ACC112 (cell line): ENCODE measurements at regions not wholly inside any gene's neighbourhood (a gene's known extent, or its start where the extent isn't known, plus 50 kb on each side); places are given as distances from the start of the nearest gene placed in this dataset.

Source experiments
- H2AFZ ChIP-seq: fragments of 200-600 bp; sonication (generic); one replicate; pipeline ENCODE4 v1.6.0; 2017; ENCODE audit warnings: antibody characterized with exemption, low read length; ENCODE audit not compliant: unreplicated experiment
- H3K27ac ChIP-seq: fragments of 200-600 bp; sonication (generic); 2 replicates; pipeline ENCODE4 v1.5.1; 2014; ENCODE audit warnings: low read depth, mild to moderate bottlenecking, antibody characterized with exemption, low read length, moderate library complexity
- H3K27me3 ChIP-seq: fragments of 200-600 bp; sonication (generic); 2 replicates; pipeline ENCODE4 v1.6.1; 2014; ENCODE audit warnings: mild to moderate bottlenecking, antibody characterized with exemption, low read length, moderate library complexity, mixed read lengths; ENCODE audit not compliant: insufficient read depth
- H3K36me3 ChIP-seq: fragments of 200-600 bp; sonication (generic); 2 replicates; pipeline ENCODE4 v1.6.1; 2016; ENCODE audit warnings: mild to moderate bottlenecking, antibody characterized with exemption, low read length, moderate library complexity, mixed read lengths; ENCODE audit not compliant: insufficient read depth
- H3K4me1 ChIP-seq: fragments of 200-600 bp; sonication (generic); one replicate; pipeline ENCODE4 v1.6.1; 2016; ENCODE audit warnings: low read length, mixed read lengths; ENCODE audit not compliant: insufficient read depth, unreplicated experiment, control insufficient read depth
- H3K4me3 ChIP-seq: fragments of 200-600 bp; sonication (generic); 2 replicates; pipeline ENCODE4 v1.5.1; 2014; ENCODE audit warnings: mild to moderate bottlenecking, low read depth, low read length
- H3K79me2 ChIP-seq: fragments of 200-600 bp; sonication (generic); one replicate; pipeline ENCODE4 v1.6.0; 2016; ENCODE audit warnings: low read length; ENCODE audit not compliant: control insufficient read depth, unreplicated experiment, insufficient read depth

DNA sequence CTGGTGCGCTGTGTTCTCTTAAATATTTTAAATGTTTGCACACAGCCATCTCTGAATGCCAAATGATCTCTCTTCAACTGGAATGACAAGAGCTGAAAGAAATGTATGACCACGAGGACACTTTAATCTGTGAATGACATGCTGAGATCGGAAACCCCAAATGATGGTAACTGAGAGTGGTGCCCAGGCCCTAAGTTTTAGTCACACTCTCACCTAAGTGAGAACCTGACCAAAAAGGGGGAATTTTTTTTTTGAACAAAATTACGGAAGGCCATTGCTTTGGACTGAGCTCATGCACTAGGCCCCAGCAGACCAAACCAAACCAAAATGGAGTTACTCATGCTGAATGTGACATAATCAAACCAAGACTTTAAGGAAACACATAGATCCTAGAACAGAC lies 167.1 kb upstream of the TUT7 start:
- Histone ChIP-seq H3K79me2 (no peaks in the 10 kb centered on the region), H2AFZ (no peak overlapping the region), H3K27me3 (peaks cover 12% of the 10 kb centered on the region), H3K27ac (no peak overlapping the region), H3K4me3 (no peak overlapping the region), H3K4me1 (no peaks in the 10 kb centered on the region), H3K36me3 (no peaks in the 10 kb centered on the region)

DNA sequence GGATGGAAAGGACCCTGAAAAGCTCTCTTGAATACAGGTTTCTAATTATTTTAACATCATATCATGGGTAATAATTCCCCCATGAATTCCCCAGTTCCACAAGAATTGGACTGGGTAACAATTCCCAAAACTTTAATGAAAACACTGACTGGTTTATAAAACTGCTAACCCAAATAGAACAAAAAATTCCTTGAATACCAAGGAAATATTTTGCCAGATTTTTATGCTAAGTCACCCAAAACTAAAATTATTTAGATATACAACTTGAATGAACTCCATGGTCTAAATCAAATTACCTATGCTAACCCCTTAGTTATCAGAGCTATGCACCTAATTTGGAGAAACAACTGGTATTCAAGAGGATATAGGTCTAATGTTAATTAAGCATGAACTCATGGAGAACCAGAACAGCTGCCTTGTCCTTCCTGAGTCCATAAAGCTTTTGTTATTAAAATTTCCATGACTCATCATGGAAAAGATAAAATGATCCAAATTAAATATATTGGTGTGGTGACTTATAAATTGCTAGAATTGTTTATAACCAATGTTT lies 164.9 kb upstream of the TUT7 start:
- Histone ChIP-seq H3K79me2 (no peaks in the 10 kb centered on the region), H3K4me1 (no peaks in the 10 kb centered on the region), H3K27ac (no peak overlapping the region), H2AFZ (no peak overlapping the region), H3K36me3 (no peaks in the 10 kb centered on the region), H3K27me3 (no peaks in the 10 kb centered on the region), H3K4me3 (no peak overlapping the region)

DNA sequence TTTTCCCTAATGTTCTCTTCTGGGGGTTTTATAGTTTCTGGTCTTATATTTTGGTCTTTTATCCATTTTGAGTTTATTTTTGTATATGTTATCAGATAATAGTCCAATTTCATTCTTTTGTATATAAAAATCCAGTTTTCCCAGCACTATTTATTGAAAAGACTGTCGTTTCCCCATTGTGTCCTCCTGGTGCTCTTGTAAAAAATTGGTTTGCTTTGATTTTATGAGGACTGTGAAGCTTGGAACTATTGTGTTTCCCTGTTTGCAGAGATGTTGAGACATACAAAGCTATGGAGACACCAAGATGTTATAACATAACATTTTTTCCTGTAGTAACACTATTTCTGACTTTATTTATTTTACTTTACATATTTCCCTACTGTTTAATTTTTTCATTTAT lies 163.3 kb upstream of the TUT7 start:
- no peak overlapping the region for H2AFZ ChIP-seq
- no peak overlapping the region for H3K4me3 ChIP-seq
- no peak overlapping the region for H3K27ac ChIP-seq
- no peaks in the 10 kb centered on the region for H3K27me3 ChIP-seq
- H3K36me3 ChIP-seq: no peaks in the 10 kb centered on the region
- H3K79me2 ChIP-seq: no peaks in the 10 kb centered on the region
- no peaks in the 10 kb centered on the region for H3K4me1 ChIP-seq

DNA sequence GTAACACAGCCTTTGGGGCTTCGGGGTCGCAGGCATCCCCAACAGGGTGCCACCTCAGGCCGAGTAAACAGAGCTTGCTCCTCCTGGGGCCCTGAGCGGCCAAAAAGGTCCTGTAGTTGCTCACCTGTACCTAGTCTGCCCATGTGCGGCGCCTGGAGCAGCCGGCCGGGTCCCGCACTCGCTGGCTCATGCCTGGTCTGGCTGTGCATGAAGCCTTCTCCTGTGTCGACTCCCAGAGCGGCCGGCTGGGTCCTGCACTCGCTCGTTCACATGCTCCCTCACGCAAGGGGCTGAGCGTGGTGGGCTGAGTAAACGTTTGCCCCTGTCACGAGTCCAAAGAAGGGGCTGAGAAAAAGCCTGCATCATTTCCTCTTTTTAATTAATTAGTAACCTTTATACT lies 162.4 kb upstream of the TUT7 start:
- Histone ChIP-seq H3K27ac (no peak overlapping the region), H3K4me3 (no peak overlapping the region), H3K79me2 (no peaks in the 10 kb centered on the region), H3K4me1 (no peaks in the 10 kb centered on the region), H2AFZ (no peak overlapping the region), H3K36me3 (no peaks in the 10 kb centered on the region), H3K27me3 (no peaks in the 10 kb centered on the region)

DNA sequence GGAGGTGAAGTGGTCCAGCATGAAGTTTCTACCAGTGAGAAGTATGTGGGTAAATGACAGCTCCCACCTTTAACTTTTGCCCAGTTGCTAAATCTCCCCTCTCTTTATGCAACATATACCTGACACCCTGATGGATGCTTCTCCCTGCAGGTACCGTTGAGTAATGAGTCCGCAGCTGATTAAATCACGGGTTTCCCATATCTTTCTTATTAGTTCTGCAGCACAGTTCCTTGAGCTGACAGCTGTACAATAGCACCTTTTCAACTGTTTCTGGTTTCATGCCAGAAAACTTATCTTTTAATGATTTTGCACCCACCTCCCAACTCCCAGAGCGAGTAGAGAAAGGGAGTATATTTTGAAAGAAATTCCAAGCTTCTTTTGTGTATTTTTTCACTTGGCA lies 161.0 kb upstream of the TUT7 start:
- no peak overlapping the region for H3K4me3 ChIP-seq
- no peaks in the 10 kb centered on the region for H3K4me1 ChIP-seq
- H3K27ac ChIP-seq: no peak overlapping the region
- H3K36me3 ChIP-seq: no peaks in the 10 kb centered on the region
- no peaks in the 10 kb centered on the region for H3K79me2 ChIP-seq
- no peaks in the 10 kb centered on the region for H3K27me3 ChIP-seq
- no peak overlapping the region for H2AFZ ChIP-seq

DNA sequence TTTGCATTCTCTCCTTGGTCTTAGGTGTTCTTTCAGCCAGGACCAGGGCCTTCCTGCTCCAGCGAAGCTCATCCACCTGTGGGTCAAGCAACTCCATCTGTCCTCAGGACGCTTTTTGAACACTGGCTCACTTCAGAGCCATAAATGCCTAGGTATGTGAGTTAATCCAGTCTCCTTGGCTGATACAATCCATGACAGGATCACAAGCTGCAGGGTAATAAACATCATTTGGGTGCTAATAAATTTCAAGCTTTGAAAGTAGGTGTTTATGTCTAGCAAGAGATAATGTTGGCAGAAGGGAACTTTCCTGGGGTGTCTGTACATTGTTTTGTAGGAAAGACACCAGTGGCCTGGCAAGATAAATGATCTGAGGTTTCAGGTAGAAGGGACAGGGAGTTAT lies 159.2 kb upstream of the TUT7 start:
- Histone ChIP-seq H3K79me2 (no peaks in the 10 kb centered on the region), H2AFZ (no peak overlapping the region), H3K27me3 (no peaks in the 10 kb centered on the region), H3K27ac (no peak overlapping the region), H3K4me1 (no peaks in the 10 kb centered on the region), H3K36me3 (no peaks in the 10 kb centered on the region), H3K4me3 (no peak overlapping the region)

DNA sequence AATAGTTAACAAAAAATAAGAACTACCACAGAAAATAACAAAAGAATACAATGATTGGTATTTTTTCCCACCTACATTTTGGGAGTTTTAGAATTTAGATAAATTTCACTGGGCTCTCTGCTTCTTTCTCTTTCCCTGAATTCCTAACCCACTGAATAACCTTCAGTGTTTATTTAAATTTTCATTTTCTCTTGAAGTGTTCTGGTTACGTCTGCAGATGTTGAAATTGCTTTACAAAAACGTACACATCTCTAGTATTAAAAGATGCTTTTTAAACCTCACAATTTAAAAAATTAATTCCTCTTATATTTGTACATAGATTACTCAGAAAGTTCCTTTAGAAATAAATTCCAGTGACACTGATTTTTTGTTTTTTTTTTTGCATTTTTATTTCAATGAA lies 158.7 kb upstream of the TUT7 start:
- Histone ChIP-seq H3K27ac (no peak overlapping the region), H3K4me3 (no peak overlapping the region), H3K27me3 (no peaks in the 10 kb centered on the region), H3K4me1 (no peaks in the 10 kb centered on the region), H2AFZ (no peak overlapping the region), H3K79me2 (no peaks in the 10 kb centered on the region), H3K36me3 (no peaks in the 10 kb centered on the region)

DNA sequence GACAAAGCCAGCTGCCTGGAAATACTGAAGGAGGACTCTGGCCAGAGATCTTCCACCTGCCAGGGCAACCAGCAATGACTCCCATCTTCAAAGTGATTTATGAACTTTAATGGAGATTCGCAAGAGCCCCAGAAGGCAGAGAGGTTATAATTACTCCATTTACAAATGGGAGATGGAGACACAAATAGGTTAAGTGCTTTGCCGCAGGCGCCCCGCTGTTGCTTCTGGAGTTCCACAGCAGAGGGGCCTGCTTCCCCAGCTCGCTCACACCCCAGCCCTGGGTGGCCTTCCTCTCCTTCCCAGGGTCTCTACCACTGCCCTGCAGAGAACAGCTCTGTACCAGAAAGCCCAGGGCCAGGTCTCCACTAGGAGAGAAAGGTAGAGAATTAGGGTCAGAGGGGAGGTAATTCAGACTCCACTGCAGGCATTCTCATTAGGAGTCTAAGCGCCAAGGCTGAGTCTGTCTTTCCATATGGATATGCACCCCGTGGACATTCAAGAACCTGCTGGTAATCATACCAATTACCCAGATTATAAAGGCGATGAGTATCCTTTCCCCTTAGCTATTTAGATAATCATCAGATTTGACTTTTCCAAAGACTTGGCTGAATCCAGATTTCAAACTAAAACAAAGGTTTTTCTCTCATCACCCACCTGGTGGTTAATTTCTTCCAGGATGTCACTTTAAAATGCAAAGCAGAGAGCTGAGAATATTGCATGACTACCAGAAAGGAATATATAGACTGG lies 157.6 kb upstream of the TUT7 start:
- H3K79me2 ChIP-seq: no peaks in the 10 kb centered on the region
- no peaks in the 10 kb centered on the region for H3K4me1 ChIP-seq
- no peak overlapping the region for H3K27ac ChIP-seq
- H3K36me3 ChIP-seq: no peaks in the 10 kb centered on the region
- H3K27me3 ChIP-seq: no peaks in the 10 kb centered on the region
- H2AFZ ChIP-seq: no peak overlapping the region
- H3K4me3 ChIP-seq: no peak overlapping the region

DNA sequence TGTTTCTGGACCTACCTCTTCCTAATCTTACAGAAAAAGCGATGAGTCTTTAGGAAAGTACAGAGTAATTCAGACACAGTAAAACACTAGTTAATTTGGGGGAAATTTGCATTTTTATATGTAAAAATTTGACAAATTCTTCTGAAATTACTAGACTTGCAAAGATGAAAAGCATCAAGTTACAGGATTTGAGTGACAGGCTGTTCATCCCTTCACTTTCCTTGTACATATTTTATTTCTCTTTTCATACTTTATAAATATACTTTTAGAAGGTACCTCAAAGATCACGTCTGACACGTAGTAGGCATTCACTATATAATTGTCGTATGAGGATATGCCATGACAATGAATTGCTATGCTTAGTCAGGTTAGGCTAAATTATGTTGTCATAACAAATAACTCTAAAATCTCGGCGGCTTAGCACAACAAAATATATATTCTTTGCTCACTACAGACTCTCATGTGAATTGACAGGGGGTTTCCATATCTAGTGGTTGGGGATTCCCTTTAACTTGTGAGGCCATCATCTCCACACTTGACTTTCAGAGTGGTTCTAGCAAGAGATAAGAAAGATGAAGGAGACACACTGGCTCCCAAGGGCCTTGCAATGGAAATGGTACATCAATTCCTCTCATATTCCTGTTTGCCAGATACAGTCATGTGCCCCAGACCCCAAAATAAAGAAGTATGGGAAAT lies 154.1 kb upstream of the TUT7 start:
- no peaks in the 10 kb centered on the region for H3K79me2 ChIP-seq
- H3K27me3 ChIP-seq: no peaks in the 10 kb centered on the region
- H3K27ac ChIP-seq: no peak overlapping the region
- no peaks in the 10 kb centered on the region for H3K4me1 ChIP-seq
- no peaks in the 10 kb centered on the region for H3K36me3 ChIP-seq
- H2AFZ ChIP-seq: no peak overlapping the region
- H3K4me3 ChIP-seq: no peak overlapping the region

DNA sequence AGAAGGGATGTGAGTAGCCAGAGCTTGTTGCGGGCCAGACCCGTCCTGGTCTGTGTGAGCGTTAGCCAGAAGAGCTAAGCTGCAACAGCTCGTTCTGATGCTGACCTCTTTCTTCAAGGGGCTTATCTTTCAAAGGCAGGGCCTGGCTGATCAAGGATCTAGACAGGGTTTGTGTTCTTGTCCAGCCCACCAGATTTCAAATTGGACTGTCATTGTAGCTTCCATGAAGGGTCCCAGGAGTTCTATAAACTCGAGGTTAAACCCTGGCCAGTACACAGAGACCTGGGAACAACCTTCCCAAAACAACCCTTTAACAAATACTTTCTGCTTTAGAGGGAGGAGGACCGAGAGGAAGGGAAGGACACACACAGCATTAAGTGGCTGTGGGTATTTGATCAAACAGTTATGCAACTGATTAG lies 153.0 kb upstream of the TUT7 start:
- Histone ChIP-seq H3K27me3 (no peaks in the 10 kb centered on the region), H3K27ac (no peak overlapping the region), H2AFZ (no peak overlapping the region), H3K36me3 (no peaks in the 10 kb centered on the region), H3K4me3 (no peak overlapping the region), H3K79me2 (no peaks in the 10 kb centered on the region), H3K4me1 (no peaks in the 10 kb centered on the region)

DNA sequence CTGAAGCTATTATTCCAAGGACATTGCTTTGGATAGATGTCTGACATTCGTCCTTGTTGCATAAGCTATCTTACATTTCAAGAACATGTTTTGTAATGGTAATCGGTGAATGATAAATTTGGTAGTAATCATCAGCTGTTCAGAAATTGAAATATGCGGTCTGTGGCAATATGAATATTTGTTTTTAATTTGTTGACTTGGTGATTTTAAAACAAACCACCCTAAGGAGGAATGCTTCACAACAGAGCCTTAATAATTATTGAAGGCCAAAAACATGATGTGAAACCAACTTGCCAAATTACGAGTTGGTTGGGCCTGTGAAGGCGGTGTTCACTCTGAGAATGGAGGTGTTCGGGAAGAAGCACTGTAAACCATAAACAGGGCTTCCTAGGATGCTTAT lies 149.7 kb upstream of the TUT7 start:
- Histone ChIP-seq H3K27me3 (no peaks in the 10 kb centered on the region), H3K4me3 (no peak overlapping the region), H3K36me3 (no peaks in the 10 kb centered on the region), H3K79me2 (no peaks in the 10 kb centered on the region), H3K4me1 (peaks cover 22% of the 10 kb centered on the region), H3K27ac (no peak overlapping the region), H2AFZ (no peak overlapping the region)
